ENCODE measurements at regions not wholly inside any gene's neighbourhood (a gene's known extent, or its start where the extent isn't known, plus 50 kb on each side); places are given as distances from the start of the nearest gene placed in this dataset.
A peak's percentile ranks its signal among the peaks of the same experiment; 100 is the strongest.
"Not testable (repeated sequence)": the region's sequence is repeated elsewhere in the genome, so short reads cannot be mapped to it uniquely, and the experiment has no call there.

- H3K4me3 ChIP-seq (ENCODE audit: low read length in 3 of 3); H3K4me1 ChIP-seq (ENCODE audit: control insufficient read depth in 2 of 3, insufficient read depth in 2 of 3, low read depth in 1 of 3, low read length in 3 of 3); H3K27ac ChIP-seq (ENCODE audit: low read depth in 2 of 2, low read length in 2 of 2); H3K9me3 ChIP-seq (ENCODE audit: control insufficient read depth in 2 of 3, insufficient read depth in 1 of 3, low read length in 3 of 3); DNase-seq; FAIRE-seq; H3K36me3 ChIP-seq (ENCODE audit: control insufficient read depth in 2 of 3, insufficient read depth in 3 of 3, low read length in 3 of 3); H3K9ac ChIP-seq (ENCODE audit: low read length in 3 of 3); intact Hi-C loops (cut with DNase I); H3K27me3 ChIP-seq (ENCODE audit: control insufficient read depth, insufficient read depth, low read length): not testable (repeated sequence)
Observed at GRCh38 chr1:163596106-163596505, 274.4 kb downstream of the NUF2 start.

DNA sequence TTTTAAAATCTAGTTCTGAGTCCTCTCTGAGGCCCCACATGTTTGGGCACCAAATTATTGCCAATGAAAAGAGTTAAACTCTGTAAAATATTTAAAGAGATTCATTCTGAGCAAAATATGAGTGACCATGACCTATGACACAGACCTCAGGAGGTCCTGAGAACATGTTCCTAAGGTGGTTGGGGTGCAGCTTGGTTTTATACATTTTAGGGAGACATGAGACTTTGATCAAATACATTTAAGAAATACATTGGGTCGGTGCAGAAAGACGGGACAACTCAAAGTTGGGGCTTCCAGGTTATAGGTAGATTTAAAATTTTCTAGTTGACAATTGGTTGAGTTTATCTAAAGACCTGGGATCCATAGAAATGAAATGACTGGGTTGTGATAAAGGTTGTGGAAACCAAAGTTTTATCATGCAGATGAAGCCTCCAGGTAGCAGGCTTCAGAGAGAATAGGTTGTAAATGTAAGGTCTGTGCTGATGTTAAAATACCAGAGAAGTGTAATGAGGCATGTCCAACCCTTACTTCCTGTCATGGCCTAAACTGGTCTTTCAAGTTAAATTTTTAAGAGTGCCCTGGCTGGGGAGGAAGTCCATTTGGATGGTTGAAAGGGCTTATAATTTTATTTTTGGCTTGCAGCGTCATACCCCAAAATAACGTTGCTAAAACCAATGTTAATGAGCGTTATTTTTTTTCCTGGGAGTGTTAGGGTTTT, 274.9 kb downstream of the NUF2 start:
- Histone ChIP-seq H3K9me3 (ENCODE audit: control insufficient read depth in 2 of 3, insufficient read depth in 1 of 3, low read length in 3 of 3) (no peaks in the 10 kb centered on the region), H3K9ac (ENCODE audit: low read length in 3 of 3) (no peak overlapping the region), H3K27me3 (ENCODE audit: control insufficient read depth, insufficient read depth, low read length) (no peaks in the 10 kb centered on the region), H3K36me3 (ENCODE audit: control insufficient read depth in 2 of 3, insufficient read depth in 3 of 3, low read length in 3 of 3) (no peaks in the 10 kb centered on the region), H3K4me1 (ENCODE audit: control insufficient read depth in 2 of 3, insufficient read depth in 2 of 3, low read depth in 1 of 3, low read length in 3 of 3) (no peaks in the 10 kb centered on the region), H3K27ac (ENCODE audit: low read depth in 2 of 2, low read length in 2 of 2) (no peak overlapping the region), H3K4me3 (ENCODE audit: low read length in 3 of 3) (no peak overlapping the region)
- no peak for TF ChIP-seq CTCF (IDR thresholded peaks at IDR 0.05; ENCODE audit: borderline replicate concordance, extremely low read depth, insufficient read depth)
- FAIRE-seq = no peak
- intact Hi-C loops (cut with DNase I) = no loop called here
- DNase-seq = peak in 3 of 5 donors; percentile 20 to 81 (median 76)

- FAIRE-seq = no peak
- intact Hi-C loops (cut with DNase I) = no loop called here
Observed at GRCh38 chr1:163604321-163604720, 282.6 kb downstream of the NUF2 start.

GRCh38 chr1:163604896-163605295, 283.1 kb downstream of the NUF2 start:
- no peak for FAIRE-seq
- intact Hi-C loops (cut with DNase I) = no loop called here
- H3K4me3 ChIP-seq (ENCODE audit: low read length in 3 of 3) = no peak overlapping the region
- no peak for DNase-seq
- H3K9ac ChIP-seq (ENCODE audit: low read length in 3 of 3) = no peak overlapping the region
- H3K9me3 ChIP-seq (ENCODE audit: control insufficient read depth in 2 of 3, insufficient read depth in 1 of 3, low read length in 3 of 3) = no peaks in the 10 kb centered on the region
- H3K36me3 ChIP-seq (ENCODE audit: control insufficient read depth in 2 of 3, insufficient read depth in 3 of 3, low read length in 3 of 3) = no peaks in the 10 kb centered on the region
- H3K27ac ChIP-seq (ENCODE audit: low read depth in 2 of 2, low read length in 2 of 2) = no peak overlapping the region
- H3K27me3 ChIP-seq (ENCODE audit: control insufficient read depth, insufficient read depth, low read length) = no peaks in the 10 kb centered on the region
- no peak for TF ChIP-seq CTCF (IDR thresholded peaks at IDR 0.05; ENCODE audit: borderline replicate concordance, extremely low read depth, insufficient read depth)
- no peaks in the 10 kb centered on the region for H3K4me1 ChIP-seq (ENCODE audit: control insufficient read depth in 2 of 3, insufficient read depth in 2 of 3, low read depth in 1 of 3, low read length in 3 of 3)

More at GRCh38 chr1:163604321-163604720, 282.6 kb downstream of the NUF2 start:
- H3K9ac ChIP-seq (ENCODE audit: low read length in 3 of 3) = no peak overlapping the region
- H3K4me1 ChIP-seq (ENCODE audit: control insufficient read depth in 2 of 3, insufficient read depth in 2 of 3, low read depth in 1 of 3, low read length in 3 of 3) = no peaks in the 10 kb centered on the region
- no peak for DNase-seq
- H3K27ac ChIP-seq (ENCODE audit: low read depth in 2 of 2, low read length in 2 of 2) = no peak overlapping the region
- no peaks in the 10 kb centered on the region for H3K36me3 ChIP-seq (ENCODE audit: control insufficient read depth in 2 of 3, insufficient read depth in 3 of 3, low read length in 3 of 3)
- TF ChIP-seq CTCF (IDR thresholded peaks at IDR 0.05; ENCODE audit: borderline replicate concordance, extremely low read depth, insufficient read depth) = no peak
- no peak overlapping the region for H3K4me3 ChIP-seq (ENCODE audit: low read length in 3 of 3)
- no peaks in the 10 kb centered on the region for H3K9me3 ChIP-seq (ENCODE audit: control insufficient read depth in 2 of 3, insufficient read depth in 1 of 3, low read length in 3 of 3)
- no peaks in the 10 kb centered on the region for H3K27me3 ChIP-seq (ENCODE audit: control insufficient read depth, insufficient read depth, low read length)

Data from kidney (tissue), 13 donors.